ENCODE measurements at regions not wholly inside any gene's neighbourhood (a gene's known extent, or its start where the extent isn't known, plus 50 kb on each side); places are given as distances from the start of the nearest gene placed in this dataset.

DNA sequence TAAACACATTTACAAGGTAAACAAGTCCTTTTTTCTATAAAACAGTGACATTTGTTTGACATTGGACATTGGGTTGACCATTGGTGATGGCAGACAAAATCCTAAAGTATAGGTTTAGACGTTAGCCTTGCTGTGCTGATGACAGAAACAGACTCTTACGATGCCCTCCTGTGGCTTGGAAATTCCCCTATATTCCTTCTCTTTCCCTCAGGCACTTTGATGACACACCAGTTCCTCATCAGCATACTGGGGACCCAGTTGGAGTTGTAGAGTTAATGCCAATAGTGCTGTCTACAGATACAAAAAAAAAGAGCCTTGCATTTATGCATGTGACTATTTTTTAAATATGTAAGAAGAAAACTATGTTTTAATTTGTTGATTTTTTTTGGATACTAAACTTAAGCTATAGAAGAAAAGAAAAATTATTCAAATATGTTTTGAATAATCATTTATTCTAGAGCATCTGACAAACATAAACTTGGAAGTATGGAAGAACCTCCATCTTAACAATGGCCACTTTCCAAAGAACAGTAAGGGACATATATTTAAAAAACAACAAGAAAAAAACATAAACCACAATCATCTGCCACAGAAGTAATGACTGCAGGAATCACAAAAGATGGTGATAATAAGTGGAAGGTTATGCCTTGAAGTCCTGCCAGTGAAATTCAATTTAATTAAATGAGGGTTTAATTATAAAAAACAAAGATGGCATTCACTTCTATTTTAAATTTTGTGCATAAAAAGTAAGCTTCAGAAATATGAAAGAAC lies 75.6 kb upstream of the SNCAIP start:
- Histone ChIP-seq H3K9ac (ENCODE audit: low read length) (no peak overlapping the region), H3K79me2 (ENCODE audit: control insufficient read depth, insufficient read depth, low read length) (no peaks in the 10 kb centered on the region), H3K9me3 (ENCODE audit: control extremely low read depth in 1 of 3, control insufficient read depth in 2 of 3, insufficient read depth in 1 of 3, low read length in 2 of 3) (no peaks in the 10 kb centered on the region), H3K36me3 (replicated peaks in 1 of 2; ENCODE audit: control extremely low read depth in 1 of 2, control insufficient read depth in 1 of 2, extremely low read depth in 1 of 2, insufficient read depth in 2 of 2, low read length in 1 of 2) (no peaks in the 10 kb centered on the region), H3K4me2 (replicated peaks; ENCODE audit: low read depth, low read length, poor library complexity, severe bottlenecking) (no peak overlapping the region), H3K4me3 (ENCODE audit: control extremely low read depth in 1 of 5, extremely low read depth in 1 of 5, insufficient read depth in 1 of 5, low read depth in 2 of 5, low read length in 4 of 5) (no peak overlapping the region), H3K27ac (ENCODE audit: low read length in 2 of 2) (no peak overlapping the region), H3K4me1 (ENCODE audit: control insufficient read depth in 2 of 2, insufficient read depth in 2 of 2, low read length in 2 of 2) (no peaks in the 10 kb centered on the region), H3K27me3 (replicated peaks in 1 of 4; ENCODE audit: control extremely low read depth in 1 of 4, control insufficient read depth in 3 of 4, insufficient read depth in 4 of 4, low read length in 3 of 4) (no peaks in the 10 kb centered on the region), H4K20me1 (ENCODE audit: control insufficient read depth, insufficient read depth, low read length, poor library complexity, severe bottlenecking) (no peaks in the 10 kb centered on the region), H2AFZ (ENCODE audit: insufficient read depth, low read depth, low read length, poor library complexity, severe bottlenecking) (no peak overlapping the region)
- no CpG with 5 or more reads among the region's 2 CpGs for WGBS (ENCODE audit: insufficient coverage)
- intact Hi-C loops (cut with micrococcal nuclease): no loop called here
- ATAC-seq (ENCODE audit: low read depth): no peak
- Mint-ChIP-seq H3K27me3 (no peaks in the 10 kb centered on the region), H3K4me3 (no peak overlapping the region), H3K9me3 (ENCODE audit: insufficient read depth) (peaks cover 2% of the 10 kb centered on the region), H3K27ac (no peak overlapping the region), H3K4me1 (no peaks in the 10 kb centered on the region)
- TF ChIP-seq, protein P1, sequence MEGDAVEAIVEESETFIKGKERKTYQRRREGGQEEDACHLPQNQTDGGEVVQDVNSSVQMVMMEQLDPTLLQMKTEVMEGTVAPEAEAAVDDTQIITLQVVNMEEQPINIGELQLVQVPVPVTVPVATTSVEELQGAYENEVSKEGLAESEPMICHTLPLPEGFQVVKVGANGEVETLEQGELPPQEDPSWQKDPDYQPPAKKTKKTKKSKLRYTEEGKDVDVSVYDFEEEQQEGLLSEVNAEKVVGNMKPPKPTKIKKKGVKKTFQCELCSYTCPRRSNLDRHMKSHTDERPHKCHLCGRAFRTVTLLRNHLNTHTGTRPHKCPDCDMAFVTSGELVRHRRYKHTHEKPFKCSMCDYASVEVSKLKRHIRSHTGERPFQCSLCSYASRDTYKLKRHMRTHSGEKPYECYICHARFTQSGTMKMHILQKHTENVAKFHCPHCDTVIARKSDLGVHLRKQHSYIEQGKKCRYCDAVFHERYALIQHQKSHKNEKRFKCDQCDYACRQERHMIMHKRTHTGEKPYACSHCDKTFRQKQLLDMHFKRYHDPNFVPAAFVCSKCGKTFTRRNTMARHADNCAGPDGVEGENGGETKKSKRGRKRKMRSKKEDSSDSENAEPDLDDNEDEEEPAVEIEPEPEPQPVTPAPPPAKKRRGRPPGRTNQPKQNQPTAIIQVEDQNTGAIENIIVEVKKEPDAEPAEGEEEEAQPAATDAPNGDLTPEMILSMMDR (IDR thresholded peaks at IDR 0.05): no peak
- no peak for TF ChIP-seq EZH2 (IDR thresholded peaks at IDR 0.05; ENCODE audit: borderline replicate concordance, insufficient read depth, low read depth, low read length, poor library complexity, severe bottlenecking)
- no peak for DNase-seq
- ChIA-PET POLR2A (no interaction called here), CTCF (no interaction called here)

DNA sequence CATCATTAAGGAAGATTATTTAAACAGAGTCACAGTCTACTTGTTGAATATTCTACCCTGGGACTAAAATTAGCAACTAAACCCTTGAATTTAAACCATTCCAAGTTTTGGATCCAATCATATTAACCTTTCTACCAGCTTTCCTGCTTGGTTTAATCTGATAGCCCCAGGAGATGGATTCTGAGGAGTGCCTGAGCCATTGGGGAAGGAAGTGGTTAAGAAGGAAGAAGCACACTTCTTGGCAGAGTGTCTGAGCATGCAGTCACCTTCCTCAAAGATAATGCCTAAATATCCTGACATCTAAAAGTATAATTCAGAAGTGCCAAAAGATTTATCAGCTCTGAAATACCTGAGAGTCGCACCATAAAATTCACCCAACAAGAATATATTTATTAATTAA lies 74.1 kb upstream of the SNCAIP start:
- H3K4me1 Mint-ChIP-seq: no peaks in the 10 kb centered on the region
- peaks cover 2% of the 10 kb centered on the region for H3K9me3 Mint-ChIP-seq (ENCODE audit: insufficient read depth)
- Histone ChIP-seq H3K4me3 (ENCODE audit: control extremely low read depth in 1 of 5, extremely low read depth in 1 of 5, insufficient read depth in 1 of 5, low read depth in 2 of 5, low read length in 4 of 5) (no peak overlapping the region), H3K4me1 (ENCODE audit: control insufficient read depth in 2 of 2, insufficient read depth in 2 of 2, low read length in 2 of 2) (no peaks in the 10 kb centered on the region), H2AFZ (ENCODE audit: insufficient read depth, low read depth, low read length, poor library complexity, severe bottlenecking) (no peak overlapping the region), H3K9ac (ENCODE audit: low read length) (no peak overlapping the region), H3K9me3 (ENCODE audit: control extremely low read depth in 1 of 3, control insufficient read depth in 2 of 3, insufficient read depth in 1 of 3, low read length in 2 of 3) (no peaks in the 10 kb centered on the region), H3K79me2 (ENCODE audit: control insufficient read depth, insufficient read depth, low read length) (no peaks in the 10 kb centered on the region), H3K4me2 (replicated peaks; ENCODE audit: low read depth, low read length, poor library complexity, severe bottlenecking) (no peak overlapping the region), H3K27me3 (replicated peaks in 1 of 4; ENCODE audit: control extremely low read depth in 1 of 4, control insufficient read depth in 3 of 4, insufficient read depth in 4 of 4, low read length in 3 of 4) (no peaks in the 10 kb centered on the region), H4K20me1 (ENCODE audit: control insufficient read depth, insufficient read depth, low read length, poor library complexity, severe bottlenecking) (no peaks in the 10 kb centered on the region), H3K36me3 (replicated peaks in 1 of 2; ENCODE audit: control extremely low read depth in 1 of 2, control insufficient read depth in 1 of 2, extremely low read depth in 1 of 2, insufficient read depth in 2 of 2, low read length in 1 of 2) (no peaks in the 10 kb centered on the region), H3K27ac (ENCODE audit: low read length in 2 of 2) (no peak overlapping the region)
- DNase-seq (no peak), ATAC-seq (ENCODE audit: low read depth) (no peak)
- WGBS (ENCODE audit: insufficient coverage): no CpG with 5 or more reads among the region's 1 CpG
- no peak overlapping the region for H3K4me3 Mint-ChIP-seq
- POLR2A ChIA-PET: no interaction called here
- TF ChIP-seq, protein P1 (IDR thresholded peaks at IDR 0.05): no peak
- no peak for TF ChIP-seq EZH2 (IDR thresholded peaks at IDR 0.05; ENCODE audit: borderline replicate concordance, insufficient read depth, low read depth, low read length, poor library complexity, severe bottlenecking)
- CTCF ChIA-PET: no interaction called here
- intact Hi-C loops (cut with micrococcal nuclease): no loop called here
- no peaks in the 10 kb centered on the region for H3K27me3 Mint-ChIP-seq
- no peak overlapping the region for H3K27ac Mint-ChIP-seq
